Right lobe of liver (tissue), 4 donors: ENCODE measurements at regions not wholly inside any gene's neighbourhood (a gene's known extent, or its start where the extent isn't known, plus 50 kb on each side); places are given as distances from the start of the nearest gene placed in this dataset.

Experiments
- CTCF ChIP-seq, 4 donors: fragments of 200-600 bp in 3 of 4; fragments of 450-650 bp in 1 of 4; IDR thresholded peaks; one replicate each; pipeline versions ENCODE4 v1.5.1 to v1.8.0; 2016 to 2022; ENCODE audit warnings: antibody characterized with exemption in 4 of 4, mild to moderate bottlenecking in 2 of 4
- POLR2A ChIP-seq: fragments of 450-650 bp; IDR thresholded peaks from one replicate; pipeline ENCODE4 v1.6.1; 2017; ENCODE audit warnings: antibody characterized with exemption, mild to moderate bottlenecking
- donor health status: DM: no; HTN: no; CAD: no.
- donor health status: DM: no; HTN: no; CAD: no.
- donor health status: DM: no; HTN: yes; CAD: no.

DNA sequence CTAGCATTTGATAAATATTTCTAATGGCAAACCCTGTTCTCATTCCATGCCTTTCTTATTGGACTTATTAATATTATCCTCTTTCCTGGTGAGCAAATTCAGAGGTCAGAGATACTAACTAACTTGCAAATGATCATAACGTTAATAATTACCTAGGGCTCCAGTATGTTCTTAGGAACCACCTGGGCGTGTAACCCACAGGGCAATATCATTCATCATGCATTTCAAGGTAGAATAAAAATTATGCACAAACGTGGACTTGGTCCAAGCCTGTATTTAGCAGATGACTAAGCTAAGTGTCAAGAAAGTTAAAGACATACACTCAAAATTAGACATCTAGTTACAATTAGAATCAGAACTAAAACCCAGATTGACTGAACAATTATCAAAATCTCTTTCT is 850.1 kb downstream of the TRIML1 start:
- TF ChIP-seq CTCF (IDR thresholded peaks at IDR 0.05) (no peak), POLR2A (no peak)
